KBM-7 (cell line): ENCODE measurements at regions not wholly inside any gene's neighbourhood (a gene's known extent, or its start where the extent isn't known, plus 50 kb on each side); places are given as distances from the start of the nearest gene placed in this dataset.
"Not testable (repeated sequence)": the region's sequence is repeated elsewhere in the genome, so short reads cannot be mapped to it uniquely, and the experiment has no call there.

ENCODE experiments used
- DNase-seq: peaks from one replicate; pipeline ENCODE4 v3.0.0-alpha.2; 2015
- in situ Hi-C: fragments of 300-500 bp; cut with MboI; formaldehyde crosslinking; loops from 2 replicates; pipeline ENCODE4 v1.14.3; 2020; ENCODE audit warnings: low sequenced_read_pairs, low pct_unique_long_range_greater_than_20kb, mixed read lengths

DNA sequence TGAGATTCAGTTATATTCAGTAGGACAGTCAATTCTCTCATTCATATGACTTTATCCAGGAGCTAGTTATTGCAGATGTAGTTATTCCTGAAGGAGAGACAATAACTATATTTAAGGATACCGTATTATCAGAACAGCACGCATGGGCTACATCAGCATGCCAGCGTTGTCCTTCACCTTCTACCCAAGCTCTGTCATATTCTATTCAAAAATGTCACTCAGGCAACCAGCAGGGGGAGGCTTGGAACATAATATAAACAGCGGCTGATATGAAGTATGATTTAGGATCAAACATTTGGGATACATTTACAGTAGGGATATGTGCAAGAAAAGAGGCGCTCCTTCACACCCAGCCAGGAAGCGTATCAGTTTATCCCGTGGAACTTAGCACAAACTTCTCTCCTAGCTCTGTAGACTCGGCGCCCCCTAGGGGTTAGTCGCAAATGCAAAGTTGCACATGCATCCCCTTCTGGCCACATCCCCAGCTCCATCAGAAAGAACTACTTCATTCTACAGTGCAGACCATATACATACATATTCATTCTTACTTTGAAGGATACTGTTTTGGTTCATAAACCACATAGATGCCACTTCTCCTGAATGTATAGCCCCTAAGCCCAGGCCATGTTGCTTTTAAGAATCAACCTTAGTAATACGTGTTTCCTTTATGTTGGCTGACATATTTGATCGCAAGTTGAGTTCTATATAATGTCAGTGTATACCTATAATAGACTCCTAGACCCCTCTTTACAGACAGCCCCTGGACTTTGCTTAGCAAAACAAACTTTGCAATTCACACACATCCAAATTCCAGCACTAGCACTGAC, 759.4 kb downstream of the ADCYAP1 start:
- DNase-seq = peak; percentile 68
- in situ Hi-C loops = no loop called here

GRCh38 chr18:1665079-1665478, 760.4 kb downstream of the ADCYAP1 start:
- DNase-seq = no peak
- in situ Hi-C loops = no loop called here

DNA sequence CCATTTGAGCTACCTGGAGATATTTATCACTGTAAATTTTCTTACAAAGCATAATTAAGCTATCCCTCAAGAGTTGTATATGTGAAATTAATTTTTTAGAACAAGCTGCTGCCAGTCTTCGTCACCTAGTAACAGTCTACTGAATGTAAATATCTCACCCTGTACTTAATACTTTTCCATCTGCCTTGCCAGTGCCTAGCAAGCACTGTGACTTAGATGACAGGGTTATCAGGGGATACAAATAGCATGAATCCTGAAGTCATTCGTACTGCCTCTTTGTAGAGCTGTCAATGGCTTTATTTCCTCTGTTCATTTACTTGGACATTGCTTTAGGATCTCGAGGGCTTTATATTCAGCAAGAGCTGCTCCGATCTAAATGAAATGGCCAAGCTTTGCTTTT, 763.6 kb downstream of the ADCYAP1 start:
- in situ Hi-C loops = no loop called here
- DNase-seq = no peak

GRCh38 chr18:1671710-1672109, 767.0 kb downstream of the ADCYAP1 start:
- in situ Hi-C loops = not testable (repeated sequence)

GRCh38 chr18:1676387-1676786, 771.7 kb downstream of the ADCYAP1 start:
- in situ Hi-C loops = no loop called here
- DNase-seq = no peak

More at GRCh38 chr18:1671710-1672109, 767.0 kb downstream of the ADCYAP1 start:
- not testable (repeated sequence) for DNase-seq

DNA sequence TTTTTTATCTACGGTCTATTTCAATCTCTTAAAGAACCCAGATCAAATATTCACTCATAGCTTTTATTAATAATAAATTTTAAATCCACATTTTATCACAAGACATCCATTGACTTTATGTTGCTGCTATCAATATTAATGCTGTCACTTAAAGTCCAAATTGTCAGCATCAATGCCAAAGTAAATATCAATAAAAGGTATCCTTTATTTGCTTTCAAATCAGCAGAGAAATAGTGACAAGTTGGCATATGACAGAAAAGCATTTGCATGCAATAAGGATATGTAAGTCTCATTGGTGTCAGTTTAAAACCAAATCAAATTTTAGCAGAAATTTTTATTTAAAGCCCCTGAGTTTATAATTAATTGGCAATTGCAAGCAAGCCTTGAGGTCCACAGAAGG, 775.4 kb downstream of the ADCYAP1 start:
- no peak for DNase-seq
- in situ Hi-C loops = no loop called here

DNA sequence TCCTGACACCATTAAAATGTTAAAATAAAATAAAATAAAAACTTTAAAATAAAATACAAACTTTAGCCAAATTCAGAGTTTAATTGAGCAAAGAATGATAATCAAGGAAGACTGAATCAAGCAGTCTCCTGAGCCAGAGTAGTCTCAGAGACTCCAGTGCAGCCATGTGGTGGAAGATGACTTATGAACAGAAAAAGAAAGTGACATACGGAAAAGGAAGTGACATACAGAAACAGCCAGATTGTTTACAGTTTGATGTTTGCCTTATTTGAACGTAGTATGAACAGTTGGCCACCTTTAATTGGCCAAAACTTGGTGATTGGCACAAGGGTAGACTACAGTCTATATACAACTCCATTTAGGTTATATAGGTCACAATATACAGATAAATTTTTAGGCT, 787.2 kb downstream of the ADCYAP1 start:
- in situ Hi-C loops = no loop called here
- DNase-seq = no peak

DNA sequence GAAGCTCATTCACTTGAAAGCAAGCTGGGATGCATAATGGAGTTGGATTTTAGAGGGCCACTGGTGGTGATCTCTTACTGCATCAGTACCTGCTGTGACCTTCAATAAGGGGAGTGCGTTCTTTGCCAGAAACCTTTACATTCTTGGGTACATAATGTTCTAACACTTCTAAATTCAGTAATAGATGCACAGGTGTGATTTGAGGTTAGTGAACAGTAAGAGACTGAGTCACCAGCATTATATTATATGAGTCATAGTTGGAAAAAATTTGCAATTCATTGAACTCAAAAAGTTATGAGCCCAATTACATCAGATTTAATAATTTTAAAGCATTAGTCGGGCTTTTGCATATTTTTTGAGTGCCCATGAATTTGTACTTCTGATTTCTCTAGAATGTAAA, 803.3 kb downstream of the ADCYAP1 start:
- no peak for DNase-seq
- in situ Hi-C loops = no loop called here

DNA sequence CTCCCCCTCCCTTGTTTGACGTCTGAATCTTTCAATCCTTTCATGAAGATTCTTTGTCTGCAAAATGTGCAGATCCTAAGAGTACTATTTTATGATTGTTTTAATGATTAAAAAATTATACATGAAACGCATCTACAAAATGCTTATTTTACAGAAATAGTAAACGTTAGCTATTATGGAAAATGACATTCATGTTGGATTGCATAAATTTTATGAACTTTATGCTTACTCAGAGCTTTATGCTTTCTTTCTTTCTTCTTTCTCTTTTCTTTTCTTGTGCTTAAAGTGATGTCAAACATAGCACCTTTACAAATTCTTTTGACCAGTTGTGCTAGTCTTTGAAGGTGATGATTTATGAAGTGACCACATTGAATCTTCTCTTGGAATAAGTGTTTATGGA, 805.4 kb downstream of the ADCYAP1 start:
- no peak for DNase-seq
- in situ Hi-C loops = no loop called here

- in situ Hi-C loops = no loop called here
- no peak for DNase-seq
These were observed 827.5 kb downstream of the ADCYAP1 start for GRCh38 chr18:1732143-1732542.

GRCh38 chr18:1746131-1746530, 825.2 kb downstream of the METTL4 start:
- no peak for DNase-seq
- in situ Hi-C loops = no loop called here

DNA sequence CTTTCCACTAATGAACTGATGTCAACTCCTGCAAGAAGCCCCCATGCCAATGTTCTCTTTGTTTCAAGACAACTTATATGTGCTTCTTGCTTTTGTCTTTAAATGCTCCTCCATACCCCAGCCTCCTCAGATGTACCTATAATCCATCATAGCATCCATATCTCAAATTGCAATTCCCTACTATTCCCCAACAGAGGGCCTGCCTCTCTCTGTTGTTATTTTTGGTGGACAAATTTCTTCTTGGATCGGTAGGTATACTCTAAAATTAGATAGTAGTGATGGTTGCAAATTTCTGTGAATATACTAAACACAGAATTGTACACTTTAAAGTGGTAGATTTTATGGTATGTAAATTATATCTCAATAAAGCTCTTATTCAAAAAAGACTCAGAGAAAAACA, 820.1 kb downstream of the METTL4 start:
- in situ Hi-C loops = no loop called here
- no peak for DNase-seq

DNA sequence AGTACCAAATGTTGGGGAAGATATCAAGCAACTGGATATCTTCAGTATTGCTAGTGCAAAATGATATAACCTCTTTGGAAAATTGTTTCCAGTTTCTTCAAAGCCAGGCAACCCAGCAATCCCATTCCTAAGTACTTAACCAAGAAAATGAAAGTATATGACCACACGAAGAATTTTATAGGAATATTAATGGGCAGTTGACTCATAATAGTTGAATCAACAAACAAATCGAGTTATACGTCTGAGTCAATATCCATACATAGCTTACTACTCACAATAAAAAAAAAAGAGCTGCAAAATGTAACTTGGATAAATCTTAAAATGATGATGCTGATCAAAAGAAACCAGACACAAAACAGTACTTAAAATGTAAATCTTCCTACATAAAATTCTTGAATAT, 810.4 kb downstream of the METTL4 start:
- DNase-seq = no peak
- in situ Hi-C loops = no loop called here

DNA sequence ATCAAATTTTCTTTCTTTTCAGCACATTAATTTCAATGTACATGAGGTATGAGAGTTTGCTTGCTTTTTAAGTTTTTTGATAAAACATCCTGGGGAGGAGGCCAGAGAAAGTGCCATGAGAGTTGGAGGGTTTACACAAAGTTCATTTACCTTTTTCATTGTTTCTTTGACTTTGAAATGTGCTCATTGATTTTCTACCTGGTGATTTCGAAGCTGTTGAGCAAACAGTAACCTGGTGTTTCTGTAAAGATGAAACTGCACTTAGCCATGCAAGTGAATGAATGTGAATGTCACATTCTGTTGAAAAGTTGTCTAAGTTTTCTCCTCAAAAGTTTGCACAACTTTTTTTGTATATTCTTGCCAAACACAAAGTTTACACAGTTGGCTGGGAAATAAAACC, 797.0 kb downstream of the METTL4 start:
- in situ Hi-C loops = no loop called here
- DNase-seq = no peak

GRCh38 chr18:1777843-1778242, 793.5 kb downstream of the METTL4 start:
- DNase-seq = no peak
- in situ Hi-C loops = no loop called here

- no peak for DNase-seq
- in situ Hi-C loops = no loop called here
These were observed 792.7 kb downstream of the METTL4 start for GRCh38 chr18:1778496-1779178.

- DNase-seq = no peak
- in situ Hi-C loops = no loop called here
These were observed 791.7 kb downstream of the METTL4 start for GRCh38 chr18:1779587-1779986.

GRCh38 chr18:1784113-1784512, 787.2 kb downstream of the METTL4 start:
- in situ Hi-C loops = no loop called here

DNA sequence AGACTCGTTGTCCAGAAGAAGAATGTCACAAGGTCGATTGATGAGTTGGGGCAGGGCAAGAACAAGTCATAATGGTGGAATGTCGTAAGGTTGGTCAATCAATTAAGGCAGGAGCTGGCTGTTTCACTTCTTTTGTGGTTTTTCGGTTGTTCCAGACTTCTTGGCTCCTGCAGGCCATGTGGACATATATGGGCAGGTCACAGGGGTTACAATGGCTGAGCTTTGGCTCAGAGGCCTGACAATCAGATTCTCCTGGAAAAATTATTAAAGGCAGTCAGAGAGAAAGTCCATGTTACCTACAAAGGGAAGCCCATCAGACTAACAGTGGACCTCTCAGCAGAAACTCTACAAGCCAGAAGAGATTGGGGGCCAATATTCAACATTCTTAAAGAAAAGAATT, 785.3 kb downstream of the METTL4 start:
- DNase-seq, in situ Hi-C loops: not testable (repeated sequence)

More at GRCh38 chr18:1784113-1784512, 787.2 kb downstream of the METTL4 start:
- no peak for DNase-seq

DNA sequence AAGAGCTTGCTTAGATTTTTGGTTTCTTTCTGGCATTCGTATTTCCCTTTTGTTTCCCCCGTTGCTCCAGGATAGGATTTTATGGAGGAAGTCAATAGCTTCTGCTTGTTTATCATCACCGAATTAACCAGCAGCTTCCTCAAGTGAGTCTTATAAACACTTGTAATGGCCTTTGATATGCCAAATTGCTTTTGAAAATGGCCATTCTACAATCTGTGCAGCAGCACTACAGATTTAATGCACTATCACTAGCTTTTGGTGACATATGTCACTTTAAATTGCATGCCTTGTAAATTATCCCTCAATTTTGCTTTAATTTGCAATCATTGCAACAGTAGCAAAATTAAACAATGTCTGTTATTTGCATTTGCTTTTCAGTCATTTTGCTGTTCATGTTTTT, 774.7 kb downstream of the METTL4 start:
- in situ Hi-C loops = no loop called here
- DNase-seq = no peak

DNA sequence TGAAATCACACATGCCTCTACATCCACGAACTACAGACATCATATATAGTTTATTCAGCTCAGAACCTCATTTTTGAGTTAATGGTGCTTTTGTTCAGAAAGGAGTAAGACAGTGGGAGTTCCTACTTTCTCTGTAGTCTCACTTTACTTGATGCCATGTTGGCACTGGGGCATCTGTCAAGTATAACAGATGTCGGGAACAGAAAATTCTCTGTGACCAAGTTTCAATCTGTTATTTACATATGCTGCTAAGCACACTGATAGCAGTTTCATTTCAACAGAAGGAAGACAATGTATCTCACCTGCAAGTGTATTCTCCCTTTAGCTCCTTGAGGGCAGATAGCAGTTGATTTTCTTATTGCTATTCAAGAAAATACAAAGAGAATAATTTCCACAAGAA, 774.1 kb downstream of the METTL4 start:
- no peak for DNase-seq
- in situ Hi-C loops = no loop called here
